GM12891 (cell line): ENCODE measurements at regions not wholly inside any gene's neighbourhood (a gene's known extent, or its start where the extent isn't known, plus 50 kb on each side); places are given as distances from the start of the nearest gene placed in this dataset.
"Not testable (repeated sequence)": the region's sequence is repeated elsewhere in the genome, so short reads cannot be mapped to it uniquely, and the experiment has no call there.

ENCODE experiments used
- DNase-seq: peaks from one replicate; pipeline ENCODE4 v3.0.0; 2011; ENCODE audit warnings: low spot score; ENCODE audit not compliant: insufficient read length
- FAIRE-seq: peaks from 2 replicates; lab custom pipeline; 2011; peaks lifted over from hg19 to GRCh38; lab: Jason Lieb, UNC
- PAX5 ChIP-seq: IDR thresholded peaks from 2 replicates; pipeline ENCODE4 v1.6.1; 2011; ENCODE audit warnings: low read length, moderate library complexity, mild to moderate bottlenecking; ENCODE audit not compliant: insufficient read depth, severe bottlenecking
- POLR2A ChIP-seq: IDR thresholded peaks from 2 replicates; pipeline ENCODE4 v1.6.1; 2011; ENCODE audit warnings: low read depth, low read length, control low read depth
- POLR2AphosphoS5 ChIP-seq: IDR thresholded peaks from 2 replicates; pipeline ENCODE4 v1.6.1; 2011; ENCODE audit warnings: low read depth, low read length, control low read depth
- POU2F2 ChIP-seq: IDR thresholded peaks from 2 replicates; pipeline ENCODE4 v1.6.1; 2011; ENCODE audit warnings: low read depth, mild to moderate bottlenecking, control low read depth, low read length, moderate library complexity
- SPI1 ChIP-seq: IDR thresholded peaks from 2 replicates; pipeline ENCODE4 v1.6.1; 2011; ENCODE audit warnings: low read depth, low read length, control low read depth
- TAF1 ChIP-seq: IDR thresholded peaks from 2 replicates; pipeline ENCODE4 v1.6.1; 2011; ENCODE audit warnings: low read depth, low read length, control low read depth

- no peak for FAIRE-seq
- no peak for DNase-seq
- TF ChIP-seq POLR2A (no peak), PAX5 (no peak), TAF1 (no peak), POLR2AphosphoS5 (no peak), SPI1 (no peak), POU2F2 (no peak)
Observed at GRCh38 chrY:26354191-26354590, 732.3 kb downstream of the CDY1 start.

- FAIRE-seq, DNase-seq: not testable (repeated sequence)
Observed at GRCh38 chrY:26359869-26360268, 738.0 kb downstream of the CDY1 start.

GRCh38 chrY:26360472-26360871 is 738.6 kb downstream of the CDY1 start:
- not testable (repeated sequence) for DNase-seq, FAIRE-seq

GRCh38 chrY:26363442-26363841 is 741.5 kb downstream of the CDY1 start:
- not testable (repeated sequence) for FAIRE-seq, DNase-seq

- not testable (repeated sequence) for FAIRE-seq, DNase-seq
Observed at GRCh38 chrY:26366091-26366490, 744.2 kb downstream of the CDY1 start.

GRCh38 chrY:26372480-26372879 is 750.6 kb downstream of the CDY1 start:
- FAIRE-seq, DNase-seq: not testable (repeated sequence)

- DNase-seq (no peak), FAIRE-seq (no peak)
- no peak for TF ChIP-seq POLR2AphosphoS5
- no peak for TF ChIP-seq POU2F2
- no peak for TF ChIP-seq TAF1
- no peak for TF ChIP-seq SPI1
- no peak for TF ChIP-seq POLR2A
- TF ChIP-seq PAX5: no peak
Observed at GRCh38 chrY:26408671-26409328, 786.9 kb downstream of the CDY1 start.

GRCh38 chrY:26409329-26409712 is 787.4 kb downstream of the CDY1 start:
- no peak for FAIRE-seq

More at GRCh38 chrY:26409329-26409712, 787.4 kb downstream of the CDY1 start:
- no peak for DNase-seq
- TF ChIP-seq POU2F2 (no peak), PAX5 (no peak), POLR2AphosphoS5 (no peak), TAF1 (no peak), POLR2A (no peak), SPI1 (no peak)
